OCI-LY7 (cell line): ENCODE measurements at regions not wholly inside any gene's neighbourhood (a gene's known extent, or its start where the extent isn't known, plus 50 kb on each side); places are given as distances from the start of the nearest gene placed in this dataset.

Experiments used
- BruUV-seq: library from RNA; stranded (reverse); fragments of 400-500 nt; replicated peaks from 2 replicates; lab custom pipeline; 2021; lab: Mats Ljungman, UMichigan
- CTCF ChIA-PET: fragments of 300-600 bp; sonication (Branson Sonifier 250); formaldehyde crosslinking; loops from one replicate; lab custom pipeline; 2022; ENCODE audit warnings: antibody characterized with exemption; ENCODE audit not compliant: unreplicated experiment; lab: Charles Lee
- POLR2A ChIA-PET: fragments of 300-600 bp; sonication (Branson Sonifier 250); formaldehyde crosslinking; loops from one replicate; lab custom pipeline; 2022; ENCODE audit warnings: antibody characterized with exemption; lab: Charles Lee
- DNase-seq: peaks from one replicate; pipeline ENCODE4 v3.0.0-alpha.2; 2015; ENCODE audit warnings: low spot score
- H2AFZ ChIP-seq: fragments of 200-600 bp; sonication (generic), shearing (Covaris generic); 2 replicates; pipeline ENCODE4 v1.6.1; 2014; ENCODE audit warnings: mild to moderate bottlenecking, antibody characterized with exemption, low read length, moderate library complexity
- H3K27ac ChIP-seq: fragments of 200-600 bp; sonication (generic); 2 replicates; pipeline ENCODE4 v1.5.1; 2014; ENCODE audit warnings: mixed run types, low read depth, mild to moderate bottlenecking, moderate library complexity, low read length, inconsistent platforms; ENCODE audit not compliant: poor library complexity, severe bottlenecking
- H3K36me3 ChIP-seq: fragments of 200-600 bp; sonication (generic); 2 replicates; pipeline ENCODE4 v1.6.1; 2014; ENCODE audit warnings: mild to moderate bottlenecking, antibody characterized with exemption, low read length, moderate library complexity, mixed read lengths; ENCODE audit not compliant: insufficient read depth
- H3K4me1 ChIP-seq: fragments of 200-600 bp; sonication (generic); 2 replicates; pipeline ENCODE4 v1.5.1; 2014; ENCODE audit warnings: mild to moderate bottlenecking, low read length; ENCODE audit not compliant: insufficient read depth, poor library complexity, severe bottlenecking
- H3K4me2 ChIP-seq: fragments of 200-600 bp; sonication (generic); 2 replicates; pipeline ENCODE4 v1.6.1; 2014; ENCODE audit warnings: mild to moderate bottlenecking, low read length
- H3K4me3 ChIP-seq: fragments of 200-600 bp; sonication (generic); 2 replicates; pipeline ENCODE4 v1.5.1; 2014; ENCODE audit warnings: mild to moderate bottlenecking, low read depth, low read length; ENCODE audit not compliant: poor library complexity, severe bottlenecking
- H3K79me2 ChIP-seq: fragments of 200-600 bp; sonication (generic); 2 replicates; pipeline ENCODE4 v1.6.1; 2016; ENCODE audit warnings: low read depth, mild to moderate bottlenecking, low read length, moderate library complexity, mixed read lengths; ENCODE audit not compliant: insufficient read depth
- H3K9me2 ChIP-seq: fragments of 200-600 bp; sonication (generic); 2 replicates; pipeline ENCODE4 v1.6.1; 2016; ENCODE audit warnings: mild to moderate bottlenecking, low read length, mixed read lengths; ENCODE audit not compliant: insufficient read depth
- H3K9me3 ChIP-seq: fragments of 200-600 bp; sonication (generic); 2 replicates; pipeline ENCODE4 v1.6.1; 2014; ENCODE audit warnings: mild to moderate bottlenecking, mixed run types, low read length, mixed read lengths
- H4K20me1 ChIP-seq: fragments of 200-600 bp; sonication (generic); 2 replicates; pipeline ENCODE4 v1.6.1; 2014; ENCODE audit warnings: mild to moderate bottlenecking, antibody characterized with exemption, low read length, moderate library complexity, mixed read lengths; ENCODE audit not compliant: insufficient read depth
- EZH2phosphoT487 ChIP-seq: fragments of 200-600 bp; sonication (generic); IDR thresholded peaks from 2 replicates; pipeline ENCODE4 v1.6.1; 2018; ENCODE audit warnings: low read depth, borderline replicate concordance, mild to moderate bottlenecking, mixed run types, antibody characterized with exemption, low read length, moderate library complexity, mixed read lengths
- intact Hi-C: fragments of 100-400 bp; cut with micrococcal nuclease; formaldehyde crosslinking; loops from one replicate; pipeline ENCODE4 v1.10.0; 2022; ENCODE audit not compliant: unreplicated experiment
- TF ChIP-seq, protein P1 (sequence below): fragments of 200-600 bp; sonication (generic); conservative IDR thresholded peaks from 2 replicates; pipeline ENCODE4 v1.5.1; 2014; ENCODE audit warnings: mild to moderate bottlenecking, antibody characterized with exemption, low read length, moderate library complexity, mixed read lengths

DNA sequence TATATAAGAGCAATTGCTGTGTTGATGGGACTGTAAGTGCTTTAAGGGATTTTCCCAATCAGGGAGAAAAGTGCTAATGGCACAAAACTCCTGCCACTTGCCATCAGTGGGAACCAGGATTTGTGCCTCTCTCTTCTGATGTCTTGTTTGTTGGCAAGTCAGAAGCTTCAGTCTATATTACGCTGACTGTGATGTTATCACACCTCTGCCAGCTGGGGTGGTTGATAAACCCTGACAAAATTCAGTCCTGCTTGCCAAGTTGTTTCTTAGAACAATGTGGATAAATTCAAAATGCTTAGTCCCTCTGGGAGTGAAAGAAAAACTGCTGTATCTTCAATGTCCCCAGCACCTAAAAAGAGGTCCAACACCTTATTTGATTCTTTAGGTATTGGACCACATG is 161.4 kb upstream of the FBXL7 start:
- Histone ChIP-seq H3K4me3 (no peak overlapping the region), H3K36me3 (no peaks in the 10 kb centered on the region), H4K20me1 (no peaks in the 10 kb centered on the region), H3K79me2 (no peaks in the 10 kb centered on the region), H3K4me1 (no peaks in the 10 kb centered on the region), H3K27ac (no peak overlapping the region), H3K9me2 (no peaks in the 10 kb centered on the region), H2AFZ (no peak overlapping the region), H3K9me3 (no peaks in the 10 kb centered on the region), H3K4me2 (no peak overlapping the region)
- TF ChIP-seq, protein P1, sequence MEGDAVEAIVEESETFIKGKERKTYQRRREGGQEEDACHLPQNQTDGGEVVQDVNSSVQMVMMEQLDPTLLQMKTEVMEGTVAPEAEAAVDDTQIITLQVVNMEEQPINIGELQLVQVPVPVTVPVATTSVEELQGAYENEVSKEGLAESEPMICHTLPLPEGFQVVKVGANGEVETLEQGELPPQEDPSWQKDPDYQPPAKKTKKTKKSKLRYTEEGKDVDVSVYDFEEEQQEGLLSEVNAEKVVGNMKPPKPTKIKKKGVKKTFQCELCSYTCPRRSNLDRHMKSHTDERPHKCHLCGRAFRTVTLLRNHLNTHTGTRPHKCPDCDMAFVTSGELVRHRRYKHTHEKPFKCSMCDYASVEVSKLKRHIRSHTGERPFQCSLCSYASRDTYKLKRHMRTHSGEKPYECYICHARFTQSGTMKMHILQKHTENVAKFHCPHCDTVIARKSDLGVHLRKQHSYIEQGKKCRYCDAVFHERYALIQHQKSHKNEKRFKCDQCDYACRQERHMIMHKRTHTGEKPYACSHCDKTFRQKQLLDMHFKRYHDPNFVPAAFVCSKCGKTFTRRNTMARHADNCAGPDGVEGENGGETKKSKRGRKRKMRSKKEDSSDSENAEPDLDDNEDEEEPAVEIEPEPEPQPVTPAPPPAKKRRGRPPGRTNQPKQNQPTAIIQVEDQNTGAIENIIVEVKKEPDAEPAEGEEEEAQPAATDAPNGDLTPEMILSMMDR, result no peak
- no peak for TF ChIP-seq EZH2phosphoT487
- intact Hi-C loops, result no loop called here
- no TSS peak for BruUV-seq
- ChIA-PET POLR2A (interaction anchor here (0.6 kb wide), 1 partner anchor 1113 kb away, joined by 4 read pairs; no protein-coding TSS in a partner anchor), CTCF (no interaction called here)
- DNase-seq, result no peak

DNA sequence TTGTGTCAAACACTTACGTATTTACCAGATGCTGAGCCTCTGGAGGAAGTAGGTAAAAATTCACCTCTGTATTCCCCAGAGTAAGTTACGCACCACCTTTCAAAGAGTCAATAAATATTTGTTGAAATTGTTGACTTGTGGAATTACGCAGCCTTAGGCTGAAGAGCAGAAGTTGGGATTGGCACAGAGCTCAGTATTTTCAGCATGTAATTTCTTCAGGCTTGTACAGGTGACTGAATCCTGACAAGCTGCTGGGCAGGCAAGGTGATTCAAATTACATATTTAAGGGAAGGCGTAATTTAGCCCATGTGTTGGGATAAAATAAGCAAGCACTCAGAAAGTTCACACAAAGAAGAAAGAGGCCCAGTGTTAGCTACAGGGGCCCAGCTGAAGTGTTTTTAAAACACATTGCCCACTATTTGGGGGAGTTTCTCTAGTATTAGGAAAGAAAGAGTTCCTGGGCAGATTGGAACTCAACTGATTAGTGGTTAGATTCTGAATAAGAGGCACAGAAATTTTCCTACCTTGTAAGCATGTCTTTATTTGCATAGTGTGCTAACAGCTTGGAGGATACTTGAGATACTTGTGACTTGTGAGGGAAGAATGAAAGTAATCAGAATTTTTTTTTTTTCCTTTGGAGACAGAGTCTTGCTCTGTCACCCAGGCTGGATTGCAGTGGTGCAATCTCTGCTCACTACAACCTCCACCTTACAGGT is 165.3 kb upstream of the FBXL7 start:
- H3K36me3 ChIP-seq, result no peaks in the 10 kb centered on the region
- BruUV-seq, result no TSS peak
- H4K20me1 ChIP-seq, result no peaks in the 10 kb centered on the region
- TF ChIP-seq, protein P1, result no peak
- TF ChIP-seq EZH2phosphoT487, result no peak
- H3K9me3 ChIP-seq, result no peaks in the 10 kb centered on the region
- POLR2A ChIA-PET, result interaction anchor here (1.2 kb wide), 1 partner anchor 13 kb away, joined by 3 read pairs; no protein-coding TSS in a partner anchor
- no peak overlapping the region for H3K4me3 ChIP-seq
- H3K4me2 ChIP-seq, result no peak overlapping the region
- H3K9me2 ChIP-seq, result no peaks in the 10 kb centered on the region
- DNase-seq, result no peak
- H2AFZ ChIP-seq, result no peak overlapping the region
- no peaks in the 10 kb centered on the region for H3K4me1 ChIP-seq
- no peaks in the 10 kb centered on the region for H3K79me2 ChIP-seq
- CTCF ChIA-PET, result no interaction called here
- intact Hi-C loops, result no loop called here
- H3K27ac ChIP-seq, result no peak overlapping the region

DNA sequence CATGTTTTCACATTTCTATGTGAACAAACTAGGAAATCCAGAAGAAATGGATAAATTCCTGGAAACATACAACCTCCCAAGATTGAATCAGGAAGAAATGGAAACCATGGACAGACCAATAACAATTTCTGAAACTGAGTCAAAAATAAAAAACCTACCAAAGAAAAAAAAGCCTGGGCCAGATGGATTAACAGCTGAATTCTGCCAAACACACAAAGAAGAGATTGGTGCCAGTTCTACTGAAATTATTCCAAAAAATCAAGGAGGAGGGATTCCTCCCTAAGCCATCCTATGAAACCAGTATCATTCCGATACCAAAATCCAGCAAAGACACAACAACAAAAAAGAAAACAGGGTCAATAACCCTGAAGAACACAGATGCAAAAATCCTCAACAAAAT is 166.9 kb upstream of the FBXL7 start:
- Histone ChIP-seq H2AFZ (no peak overlapping the region), H3K4me1 (no peaks in the 10 kb centered on the region), H3K9me2 (no peaks in the 10 kb centered on the region), H3K79me2 (no peaks in the 10 kb centered on the region), H3K4me2 (no peak overlapping the region), H3K27ac (no peak overlapping the region), H3K4me3 (no peak overlapping the region), H3K9me3 (no peaks in the 10 kb centered on the region), H3K36me3 (no peaks in the 10 kb centered on the region), H4K20me1 (no peaks in the 10 kb centered on the region)
- CTCF ChIA-PET, result no interaction called here
- TF ChIP-seq EZH2phosphoT487, result no peak
- TF ChIP-seq, protein P1, result no peak
- BruUV-seq, result no TSS peak
- POLR2A ChIA-PET, result no interaction called here
- intact Hi-C loops, result no loop called here
- no peak for DNase-seq
